ENCODE measurements at regions not wholly inside any gene's neighbourhood (a gene's known extent, or its start where the extent isn't known, plus 50 kb on each side); places are given as distances from the start of the nearest gene placed in this dataset.

- TF ChIP-seq EZH2phosphoT487 (conservative IDR thresholded peaks at IDR 0.05; ENCODE audit: low read length) (no peak), CTCF (IDR thresholded peaks at IDR 0.05; ENCODE audit: insufficient read depth, low read length, poor library complexity, severe bottlenecking) (no peak)
Observed at GRCh38 chr20:60480950-60481742, 522.9 kb downstream of the CDH26 start.
